DMS153 (cell line): ENCODE measurements at regions not wholly inside any gene's neighbourhood (a gene's known extent, or its start where the extent isn't known, plus 50 kb on each side); places are given as distances from the start of the nearest gene placed in this dataset.

Experiments used
- DNase-seq: peaks from one replicate; lab custom pipeline; 2025; lab: John Stamatoyannopoulos, UW

DNA sequence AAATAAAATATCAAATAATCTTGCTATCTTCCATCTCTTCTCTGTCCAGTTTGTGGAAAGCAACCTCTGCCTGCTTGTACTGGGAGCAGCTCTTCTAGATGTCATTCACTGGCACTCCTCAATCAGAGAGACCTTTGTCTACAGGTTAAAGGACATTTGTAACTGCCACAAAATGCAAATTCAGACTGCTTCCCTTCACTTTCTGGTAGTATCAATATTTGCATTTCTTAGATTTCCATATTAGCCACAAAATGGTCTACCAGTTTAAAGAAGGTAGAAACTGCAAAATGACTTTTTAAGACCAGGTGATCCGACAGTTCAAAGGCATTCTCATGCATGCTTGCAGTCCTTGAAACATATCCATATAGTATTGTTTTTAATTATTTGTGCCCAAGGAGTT, 51.7 kb upstream of the RCN1 start:
- DNase-seq: no peak

DNA sequence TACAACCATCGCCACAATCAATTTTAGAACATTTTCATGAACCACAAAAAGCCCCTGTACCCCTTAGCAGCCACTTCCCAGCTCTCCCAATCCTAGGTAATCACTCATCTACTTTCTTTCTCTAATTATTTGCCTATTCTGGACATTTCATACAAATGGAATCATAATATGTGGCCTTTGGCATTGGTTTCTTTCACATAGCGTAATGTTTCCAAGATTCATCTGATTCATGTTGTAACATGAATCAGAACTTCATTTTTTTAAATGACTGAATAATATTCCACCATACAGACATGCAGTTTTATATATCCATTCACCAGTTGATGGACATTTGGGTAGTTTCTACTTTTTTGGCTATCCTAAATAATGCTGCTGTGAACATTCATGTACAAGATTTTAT, 56.2 kb upstream of the RCN1 start:
- no peak for DNase-seq

GRCh38 chr11:32034149-32034548, 56.7 kb upstream of the RCN1 start:
- DNase-seq: no peak

- DNase-seq: no peak
These were observed 57.4 kb upstream of the RCN1 start for GRCh38 chr11:32033491-32033890.

- no peak for DNase-seq
These were observed 57.8 kb upstream of the RCN1 start for GRCh38 chr11:32033067-32033466.

DNA sequence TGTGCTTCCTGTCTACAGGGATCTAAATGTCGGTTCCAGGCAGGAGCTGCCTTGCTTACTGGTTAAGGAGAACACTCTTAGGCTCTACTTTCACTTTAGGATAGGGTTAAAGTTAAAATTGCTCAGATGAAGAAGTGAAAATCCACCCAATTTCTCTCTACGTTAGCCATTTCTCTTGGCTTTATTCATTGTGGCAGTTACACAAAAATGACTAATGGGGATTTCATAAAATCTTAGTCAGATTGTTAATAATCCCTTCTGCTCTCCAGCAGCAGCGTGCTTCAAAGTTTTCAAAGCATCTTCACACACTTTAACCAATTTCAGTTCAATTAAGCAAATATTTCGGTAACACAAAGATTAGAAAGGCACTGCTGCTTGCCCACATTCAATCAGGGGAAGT, 58.4 kb upstream of the RCN1 start:
- no peak for DNase-seq

- no peak for DNase-seq
These were observed 58.8 kb upstream of the RCN1 start for GRCh38 chr11:32032052-32032451.

GRCh38 chr11:32030875-32031503, 59.9 kb upstream of the RCN1 start:
- DNase-seq: no peak

- DNase-seq: no peak
These were observed 61.2 kb upstream of the RCN1 start for GRCh38 chr11:32029721-32030120.

- DNase-seq: no peak
These were observed 62.7 kb upstream of the RCN1 start for GRCh38 chr11:32028201-32028600.

DNA sequence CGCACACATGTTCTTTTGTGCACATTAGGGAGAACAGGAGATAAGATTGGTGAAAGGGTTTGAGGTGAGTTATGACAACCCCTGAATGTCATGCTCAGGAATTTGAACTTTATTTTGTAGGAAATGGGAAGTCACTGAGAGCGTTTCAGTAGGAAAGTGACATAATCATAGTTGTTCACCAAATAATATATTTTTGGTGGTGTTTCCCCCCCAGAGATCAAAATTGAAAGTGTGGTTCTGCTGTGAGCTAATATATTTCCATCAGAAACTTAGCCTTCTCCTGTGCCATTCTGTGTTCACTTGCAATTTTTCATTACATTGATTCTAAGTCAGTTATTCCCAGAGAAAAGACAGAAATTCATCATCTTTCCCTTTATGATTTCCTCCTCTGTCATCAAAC, 64.1 kb upstream of the RCN1 start:
- DNase-seq: no peak

DNA sequence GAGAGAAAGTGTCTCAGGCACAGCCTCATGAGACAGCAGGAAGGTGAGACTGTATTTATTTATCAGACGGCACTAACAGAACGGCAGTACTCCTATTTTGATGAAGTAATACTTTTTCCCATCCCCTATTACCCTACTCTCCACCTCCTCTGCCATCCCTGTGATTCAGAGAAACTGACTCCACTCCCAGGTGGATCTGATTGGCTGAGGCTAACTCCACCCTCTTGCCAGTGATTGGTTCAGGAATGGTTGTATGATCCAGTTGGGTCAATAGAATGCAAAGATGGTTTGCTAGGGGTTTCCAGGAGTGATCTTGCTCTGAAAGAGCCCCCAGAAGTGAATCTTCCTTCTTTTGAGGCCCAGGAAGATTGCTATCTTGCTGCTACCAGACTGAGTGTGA, 65.9 kb upstream of the RCN1 start:
- DNase-seq: no peak

- no peak for DNase-seq
These were observed 67.2 kb upstream of the RCN1 start for GRCh38 chr11:32023370-32024305.

GRCh38 chr11:32018672-32019071, 72.2 kb upstream of the RCN1 start:
- DNase-seq: no peak

- no peak for DNase-seq
These were observed 74.8 kb upstream of the RCN1 start for GRCh38 chr11:32016111-32016510.

- no peak for DNase-seq
These were observed 75.4 kb upstream of the RCN1 start for GRCh38 chr11:32015427-32015826.

GRCh38 chr11:32013603-32014002, 77.3 kb upstream of the RCN1 start:
- DNase-seq: no peak

- no peak for DNase-seq
These were observed 78.8 kb upstream of the RCN1 start for GRCh38 chr11:32012049-32012448.

DNA sequence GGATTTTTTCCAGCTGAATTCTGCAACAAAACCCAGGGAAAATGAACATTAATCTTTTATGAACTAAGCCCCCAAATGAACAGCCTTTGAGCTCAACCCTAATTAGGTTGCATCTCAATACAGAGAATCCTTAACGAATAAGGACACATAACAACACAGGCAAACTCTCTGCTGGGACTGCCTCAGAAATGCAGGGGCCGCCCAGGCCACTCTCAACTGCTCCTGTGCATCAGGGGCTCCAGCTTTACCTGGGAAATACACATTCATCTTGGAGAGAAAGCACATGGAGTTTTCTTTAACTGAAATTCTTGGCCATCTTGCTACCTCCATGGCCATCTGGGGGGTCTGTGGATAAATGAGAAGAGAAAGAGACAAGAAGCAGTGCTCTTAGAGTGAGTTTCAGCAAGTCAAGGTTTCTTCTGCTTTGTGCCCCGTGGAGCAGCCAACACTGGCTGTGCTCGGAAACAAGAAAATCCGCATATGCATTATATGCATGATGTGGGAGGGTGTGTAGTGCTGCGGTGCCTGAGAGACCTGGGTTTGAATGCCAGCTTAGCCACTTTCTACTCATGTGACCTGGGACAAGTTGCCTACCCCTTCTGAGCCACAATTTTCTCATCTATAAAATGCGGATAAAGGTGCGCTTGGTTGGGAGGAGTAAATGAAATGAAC, 81.9 kb upstream of the RCN1 start:
- no peak for DNase-seq

DNA sequence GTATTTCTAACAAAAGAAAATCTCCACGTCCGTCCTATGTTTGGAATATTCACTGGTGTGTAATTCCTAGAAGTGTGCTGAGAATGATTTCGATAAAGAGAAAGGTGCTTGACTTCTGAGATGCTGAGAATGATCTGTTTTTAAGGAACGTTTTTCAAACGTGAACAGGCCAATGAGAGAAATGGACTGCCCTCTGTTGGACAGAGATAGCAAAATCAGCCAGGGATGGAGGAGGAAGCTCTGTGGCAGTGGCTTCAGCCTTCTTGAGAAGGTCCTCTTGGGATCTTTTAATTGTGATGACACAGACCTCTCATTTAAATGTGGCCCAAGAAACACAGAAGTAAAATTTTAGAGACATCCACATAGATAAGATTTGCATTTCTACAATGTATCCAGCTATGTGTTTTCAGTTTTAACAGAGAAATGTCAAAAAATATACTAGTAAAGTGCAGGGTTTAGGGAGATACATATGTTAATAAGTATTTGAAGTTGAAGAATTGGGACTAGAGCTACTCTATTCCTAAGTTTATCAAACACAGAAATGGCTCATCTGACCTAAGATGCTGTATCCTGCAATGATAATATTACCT, 84.0 kb upstream of the RCN1 start:
- peak; percentile 2 for DNase-seq

GRCh38 chr11:32005786-32006416, 85.0 kb upstream of the RCN1 start:
- no peak for DNase-seq

- no peak for DNase-seq
These were observed 87.5 kb upstream of the RCN1 start for GRCh38 chr11:32003335-32003734.
